ENCODE measurements at regions not wholly inside any gene's neighbourhood (a gene's known extent, or its start where the extent isn't known, plus 50 kb on each side); places are given as distances from the start of the nearest gene placed in this dataset.
"Not testable (repeated sequence)": the region's sequence is repeated elsewhere in the genome, so short reads cannot be mapped to it uniquely, and the experiment has no call there.

GRCh38 chr6:21781128-21781527 lies 187.6 kb downstream of the SOX4 start:
- DNase-seq (ENCODE audit: insufficient read length, low spot score) (no peak), FAIRE-seq (no peak)
- TF ChIP-seq, protein P1, sequence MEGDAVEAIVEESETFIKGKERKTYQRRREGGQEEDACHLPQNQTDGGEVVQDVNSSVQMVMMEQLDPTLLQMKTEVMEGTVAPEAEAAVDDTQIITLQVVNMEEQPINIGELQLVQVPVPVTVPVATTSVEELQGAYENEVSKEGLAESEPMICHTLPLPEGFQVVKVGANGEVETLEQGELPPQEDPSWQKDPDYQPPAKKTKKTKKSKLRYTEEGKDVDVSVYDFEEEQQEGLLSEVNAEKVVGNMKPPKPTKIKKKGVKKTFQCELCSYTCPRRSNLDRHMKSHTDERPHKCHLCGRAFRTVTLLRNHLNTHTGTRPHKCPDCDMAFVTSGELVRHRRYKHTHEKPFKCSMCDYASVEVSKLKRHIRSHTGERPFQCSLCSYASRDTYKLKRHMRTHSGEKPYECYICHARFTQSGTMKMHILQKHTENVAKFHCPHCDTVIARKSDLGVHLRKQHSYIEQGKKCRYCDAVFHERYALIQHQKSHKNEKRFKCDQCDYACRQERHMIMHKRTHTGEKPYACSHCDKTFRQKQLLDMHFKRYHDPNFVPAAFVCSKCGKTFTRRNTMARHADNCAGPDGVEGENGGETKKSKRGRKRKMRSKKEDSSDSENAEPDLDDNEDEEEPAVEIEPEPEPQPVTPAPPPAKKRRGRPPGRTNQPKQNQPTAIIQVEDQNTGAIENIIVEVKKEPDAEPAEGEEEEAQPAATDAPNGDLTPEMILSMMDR (IDR thresholded peaks at IDR 0.05; ENCODE audit: insufficient read depth, missing control alignments) = no peak

DNA sequence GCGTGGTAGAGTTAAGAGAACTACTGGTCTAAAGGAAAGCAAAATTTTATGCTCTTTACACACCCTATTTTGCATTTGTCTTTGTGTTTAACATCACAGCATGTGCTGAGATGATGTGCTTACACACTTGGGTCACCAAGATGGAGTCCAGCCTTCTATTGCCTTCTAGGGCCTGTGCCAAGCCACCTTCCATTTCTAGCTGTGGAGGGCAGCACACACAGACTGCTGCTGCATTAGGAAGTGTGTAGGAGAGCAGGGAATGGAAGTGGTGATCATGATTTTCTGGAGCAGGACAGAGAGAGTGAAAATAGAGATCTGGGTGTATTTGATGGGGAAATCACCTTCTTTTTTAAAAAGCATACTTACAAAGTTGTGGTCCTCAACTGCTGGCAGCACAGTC lies 191.6 kb downstream of the SOX4 start:
- TF ChIP-seq, protein P1 (IDR thresholded peaks at IDR 0.05; ENCODE audit: insufficient read depth, missing control alignments) = no peak
- DNase-seq (ENCODE audit: insufficient read length, low spot score) (no peak), FAIRE-seq (no peak)

- FAIRE-seq (no peak), DNase-seq (ENCODE audit: insufficient read length, low spot score) (no peak)
- TF ChIP-seq, protein P1 (IDR thresholded peaks at IDR 0.05; ENCODE audit: insufficient read depth, missing control alignments) = no peak
Measured at GRCh38 chr6:21791056-21791455, 197.5 kb downstream of the SOX4 start.

DNA sequence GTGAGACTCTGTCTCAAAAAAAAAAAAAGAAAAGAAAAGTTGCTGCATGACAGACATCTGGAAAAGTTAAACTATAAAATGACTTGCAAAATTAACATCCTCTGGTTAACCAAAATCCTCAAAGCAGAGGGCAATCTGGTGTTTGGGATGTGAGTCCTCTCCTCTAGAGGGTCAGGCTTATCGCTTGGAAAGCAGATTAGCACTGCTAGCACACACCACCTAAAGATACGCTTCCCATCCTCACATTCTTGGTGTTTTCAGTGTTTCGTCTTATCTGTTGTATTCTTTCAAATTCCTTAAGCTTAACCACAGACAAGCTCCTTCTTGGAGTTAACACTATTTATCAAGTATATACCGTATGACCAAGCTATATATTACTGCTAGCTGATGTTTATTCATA lies 198.0 kb downstream of the SOX4 start:
- no peak for DNase-seq (ENCODE audit: insufficient read length, low spot score)
- TF ChIP-seq, protein P1 (IDR thresholded peaks at IDR 0.05; ENCODE audit: insufficient read depth, missing control alignments) = no peak
- FAIRE-seq = no peak

- TF ChIP-seq, protein P1 (IDR thresholded peaks at IDR 0.05; ENCODE audit: insufficient read depth, missing control alignments) = no peak
- FAIRE-seq = no peak
- no peak for DNase-seq (ENCODE audit: insufficient read length, low spot score)
Measured at GRCh38 chr6:21792177-21792576, 198.6 kb downstream of the SOX4 start.

DNA sequence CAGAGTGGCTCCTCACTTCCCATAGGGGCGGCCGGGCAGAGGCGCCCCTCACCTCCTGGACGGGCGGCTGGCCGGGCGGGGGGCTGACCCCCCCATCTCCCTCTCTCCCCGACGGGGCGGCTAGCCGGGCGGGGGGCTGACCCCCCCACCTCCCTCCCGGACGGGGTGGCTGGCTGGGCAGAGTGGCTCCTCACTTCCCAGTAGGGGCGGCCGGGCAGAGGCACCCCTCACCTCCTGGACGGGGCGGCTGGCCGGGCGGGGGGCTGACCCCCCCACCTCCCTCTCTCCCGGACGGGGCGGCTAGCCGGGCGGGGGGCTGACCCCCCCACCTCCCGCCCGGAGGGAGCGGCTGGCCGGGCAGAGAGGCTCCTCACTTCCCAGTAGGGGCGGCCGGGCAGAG lies 203.4 kb downstream of the SOX4 start:
- DNase-seq (ENCODE audit: insufficient read length, low spot score); FAIRE-seq: not testable (repeated sequence)

DNA sequence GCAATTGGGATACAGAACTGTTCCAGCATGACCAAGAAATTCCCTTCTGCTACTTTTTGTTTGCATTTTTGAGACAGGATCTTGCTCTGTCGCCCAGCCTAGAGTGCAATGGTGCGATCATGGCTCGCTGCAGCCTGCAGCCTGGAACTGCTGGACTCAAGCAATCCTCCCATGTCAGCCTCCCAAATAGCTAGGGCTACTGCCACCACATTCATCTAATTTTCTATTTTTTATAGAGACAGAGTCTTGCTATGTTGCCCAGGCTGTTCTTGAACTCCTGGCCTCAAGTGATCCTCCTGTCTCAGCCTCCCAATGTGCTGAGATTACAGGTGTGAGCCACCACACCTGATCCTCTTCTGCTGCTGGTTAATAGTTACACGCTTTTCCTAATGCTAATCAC lies 204.9 kb downstream of the SOX4 start:
- FAIRE-seq (no peak), DNase-seq (ENCODE audit: insufficient read length, low spot score) (no peak)
- TF ChIP-seq, protein P1 (IDR thresholded peaks at IDR 0.05; ENCODE audit: insufficient read depth, missing control alignments) = no peak

DNA sequence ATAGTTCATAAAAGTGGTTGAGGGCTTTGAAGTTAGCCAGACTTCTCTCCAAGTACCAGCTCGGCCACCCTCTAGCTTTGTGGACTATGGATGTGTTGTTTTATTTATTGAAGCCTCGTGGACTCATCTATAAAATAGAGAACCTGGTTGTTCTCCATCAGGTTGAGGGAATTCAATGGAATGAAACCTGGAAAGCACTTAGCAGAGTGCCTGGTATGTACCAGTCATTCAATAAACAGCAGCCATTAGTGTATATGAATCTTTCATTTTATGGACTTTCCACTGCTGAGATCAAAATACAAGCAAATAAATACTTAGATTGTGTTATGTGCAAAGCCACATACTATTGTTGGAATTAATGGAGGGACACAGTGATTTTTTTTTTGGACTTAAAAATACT lies 206.8 kb downstream of the SOX4 start:
- no peak for DNase-seq (ENCODE audit: insufficient read length, low spot score)

More for the DNA sequence above, 206.8 kb downstream of the SOX4 start:
- TF ChIP-seq, protein P1 (IDR thresholded peaks at IDR 0.05; ENCODE audit: insufficient read depth, missing control alignments) = no peak
- no peak for FAIRE-seq
